ENCODE measurements at regions not wholly inside any gene's neighbourhood (a gene's known extent, or its start where the extent isn't known, plus 50 kb on each side); places are given as distances from the start of the nearest gene placed in this dataset.
"Not testable (repeated sequence)": the region's sequence is repeated elsewhere in the genome, so short reads cannot be mapped to it uniquely, and the experiment has no call there.

GRCh38 chr3:597746-598145 lies 401.2 kb downstream of the CHL1 start:
- H2BK5ac ChIP-seq (ENCODE audit: low read depth, low read length); H3K9me3 ChIP-seq (ENCODE audit: insufficient read depth in 2 of 2, low read depth in 1 of 2, low read length in 1 of 2); H4K20me1 ChIP-seq (replicated peaks in 1 of 2; ENCODE audit: control insufficient read depth in 1 of 2, insufficient read depth in 2 of 2, low read length in 2 of 2); H3K4ac ChIP-seq (replicated peaks; ENCODE audit: insufficient read length, low read depth, low read length); H3K36me3 ChIP-seq (ENCODE audit: control insufficient read depth in 2 of 4, insufficient read depth in 4 of 4, low read length in 3 of 4); H3K27me3 ChIP-seq (replicated peaks in 1 of 4; ENCODE audit: control insufficient read depth in 3 of 4, extremely low read depth in 1 of 4, insufficient read depth in 3 of 4, low read length in 3 of 4); POLR2A ChIA-PET (ENCODE audit: partially characterized antibody); H3K18ac ChIP-seq (ENCODE audit: extremely low read depth, low read length); FAIRE-seq; H2AK5ac ChIP-seq (ENCODE audit: low read depth, low read length); DNase-seq (ENCODE audit: low read depth in 1 of 2, low spot score in 2 of 2); H2AFZ ChIP-seq (ENCODE audit: low read length); H3K79me2 ChIP-seq (ENCODE audit: control insufficient read depth in 1 of 2, insufficient read depth in 2 of 2, low read length in 2 of 2); H2BK12ac ChIP-seq (ENCODE audit: low read depth, low read length); H2BK120ac ChIP-seq (replicated peaks; ENCODE audit: low read depth, low read length); H3K56ac ChIP-seq (replicated peaks; ENCODE audit: insufficient read length, low read depth, low read length); H4K8ac ChIP-seq (ENCODE audit: extremely low read depth, insufficient read depth, low read length); H3K4me2 ChIP-seq (ENCODE audit: insufficient read depth in 1 of 2, low read depth in 2 of 2, low read length in 2 of 2); H3K23me2 ChIP-seq (ENCODE audit: low read depth, low read length); H3K27ac ChIP-seq (ENCODE audit: low read depth, low read length); H2BK20ac ChIP-seq (ENCODE audit: low read length); H2BK15ac ChIP-seq (ENCODE audit: low read length); CTCF ChIA-PET (ENCODE audit: partially characterized antibody); H3K4me1 ChIP-seq (replicated peaks in 1 of 4; ENCODE audit: control insufficient read depth in 3 of 4, insufficient read depth in 4 of 4, low read length in 3 of 4); H4K91ac ChIP-seq (replicated peaks; ENCODE audit: insufficient read length, low read length); H3K9ac ChIP-seq (replicated peaks in 1 of 4; ENCODE audit: extremely low read depth in 1 of 4, low read depth in 3 of 4, low read length in 3 of 4); H4K5ac ChIP-seq (ENCODE audit: insufficient read length, low read depth, low read length); H3K14ac ChIP-seq (ENCODE audit: insufficient read length); H3K4me3 ChIP-seq (ENCODE audit: extremely low read depth in 1 of 4, insufficient read depth in 2 of 4, low read depth in 3 of 4, low read length in 4 of 4); H3K79me1 ChIP-seq (ENCODE audit: low read depth, low read length); H3K23ac ChIP-seq (ENCODE audit: insufficient read length): not testable (repeated sequence)
- WGBS, 2 experiments (ENCODE audit: extremely low coverage in 1 of 2, insufficient coverage in 1 of 2, insufficient read length in 1 of 2, insufficient replicate concordance in 2 of 2, low coverage in 1 of 2, low lambda C conversion rate in 2 of 2, missing lambda C conversion rate in 1 of 2): 85% methylated on average over 1 of the region's 1 CpG; no CpG with 5 or more reads in 1 of the 2 experiments

GRCh38 chr3:607480-607879 lies 410.9 kb downstream of the CHL1 start:
- WGBS, 2 experiments (ENCODE audit: extremely low coverage in 1 of 2, insufficient coverage in 1 of 2, insufficient read length in 1 of 2, insufficient replicate concordance in 2 of 2, low coverage in 1 of 2, low lambda C conversion rate in 2 of 2, missing lambda C conversion rate in 1 of 2): 82% methylated on average over 4 of the region's 4 CpGs; no CpG with 5 or more reads in 1 of the 2 experiments
- CTCF ChIA-PET (ENCODE audit: partially characterized antibody); H3K23me2 ChIP-seq (ENCODE audit: low read depth, low read length); H2BK120ac ChIP-seq (replicated peaks; ENCODE audit: low read depth, low read length); H3K36me3 ChIP-seq (ENCODE audit: control insufficient read depth in 2 of 4, insufficient read depth in 4 of 4, low read length in 3 of 4); H3K4ac ChIP-seq (replicated peaks; ENCODE audit: insufficient read length, low read depth, low read length); H2AK5ac ChIP-seq (ENCODE audit: low read depth, low read length); H3K27me3 ChIP-seq (replicated peaks in 1 of 4; ENCODE audit: control insufficient read depth in 3 of 4, extremely low read depth in 1 of 4, insufficient read depth in 3 of 4, low read length in 3 of 4); POLR2A ChIA-PET (ENCODE audit: partially characterized antibody); FAIRE-seq; H2BK20ac ChIP-seq (ENCODE audit: low read length); H3K79me2 ChIP-seq (ENCODE audit: control insufficient read depth in 1 of 2, insufficient read depth in 2 of 2, low read length in 2 of 2); H3K9me3 ChIP-seq (ENCODE audit: insufficient read depth in 2 of 2, low read depth in 1 of 2, low read length in 1 of 2); H3K27ac ChIP-seq (ENCODE audit: low read depth, low read length); H4K8ac ChIP-seq (ENCODE audit: extremely low read depth, insufficient read depth, low read length); H3K4me1 ChIP-seq (replicated peaks in 1 of 4; ENCODE audit: control insufficient read depth in 3 of 4, insufficient read depth in 4 of 4, low read length in 3 of 4); H4K91ac ChIP-seq (replicated peaks; ENCODE audit: insufficient read length, low read length); H3K4me3 ChIP-seq (ENCODE audit: extremely low read depth in 1 of 4, insufficient read depth in 2 of 4, low read depth in 3 of 4, low read length in 4 of 4); H3K18ac ChIP-seq (ENCODE audit: extremely low read depth, low read length); DNase-seq (ENCODE audit: low read depth in 1 of 2, low spot score in 2 of 2); H2AFZ ChIP-seq (ENCODE audit: low read length); H4K20me1 ChIP-seq (replicated peaks in 1 of 2; ENCODE audit: control insufficient read depth in 1 of 2, insufficient read depth in 2 of 2, low read length in 2 of 2); H2BK5ac ChIP-seq (ENCODE audit: low read depth, low read length); H2BK12ac ChIP-seq (ENCODE audit: low read depth, low read length); H3K14ac ChIP-seq (ENCODE audit: insufficient read length); H3K4me2 ChIP-seq (ENCODE audit: insufficient read depth in 1 of 2, low read depth in 2 of 2, low read length in 2 of 2); H3K79me1 ChIP-seq (ENCODE audit: low read depth, low read length); H2BK15ac ChIP-seq (ENCODE audit: low read length); H3K56ac ChIP-seq (replicated peaks; ENCODE audit: insufficient read length, low read depth, low read length); H3K23ac ChIP-seq (ENCODE audit: insufficient read length); H3K9ac ChIP-seq (replicated peaks in 1 of 4; ENCODE audit: extremely low read depth in 1 of 4, low read depth in 3 of 4, low read length in 3 of 4); H4K5ac ChIP-seq (ENCODE audit: insufficient read length, low read depth, low read length): not testable (repeated sequence)

All from H1 (cell line).